GM12873 (cell line): ENCODE measurements at regions not wholly inside any gene's neighbourhood (a gene's known extent, or its start where the extent isn't known, plus 50 kb on each side); places are given as distances from the start of the nearest gene placed in this dataset.

ENCODE experiments used
- CTCF ChIP-seq: IDR thresholded peaks from 2 replicates; pipeline ENCODE4 v1.5.1; 2012; ENCODE audit warnings: low read depth, mild to moderate bottlenecking, moderate library complexity, low read length, control low read depth; ENCODE audit not compliant: insufficient read depth; ENCODE audit errors: missing control alignments

- no peak for TF ChIP-seq CTCF
These were observed 268.1 kb downstream of the NDUFA10 start for GRCh38 chr2:239756790-239757760.

GRCh38 chr2:239756031-239756789, 268.9 kb downstream of the NDUFA10 start:
- TF ChIP-seq CTCF: no peak

- no peak for TF ChIP-seq CTCF
These were observed 271.7 kb downstream of the NDUFA10 start for GRCh38 chr2:239753401-239753837.

GRCh38 chr2:239752951-239753350, 272.2 kb downstream of the NDUFA10 start:
- no peak for TF ChIP-seq CTCF

- TF ChIP-seq CTCF: no peak
These were observed 273.3 kb downstream of the NDUFA10 start for GRCh38 chr2:239751679-239752355.

- no peak for TF ChIP-seq CTCF
These were observed 274.0 kb downstream of the NDUFA10 start for GRCh38 chr2:239750929-239751678.
